Gastrocnemius medialis (tissue), 4 donors: ENCODE measurements at regions not wholly inside any gene's neighbourhood (a gene's known extent, or its start where the extent isn't known, plus 50 kb on each side); places are given as distances from the start of the nearest gene placed in this dataset.

ENCODE experiments used
- ATAC-seq, 2 donors: fragments of 150-250 bp; one replicate each; pipeline ENCODE4 v1.9.1; 2016
- DNase-seq, 2 donors: peaks; one replicate each; pipeline ENCODE4 v3.0.0-alpha.2; 2019
- H3K27ac ChIP-seq, 4 donors: fragments of 200-600 bp; sonication (generic); 1 replicate in 1 of 4; 2 replicates in 3 of 4; pipeline ENCODE4 v1.5.1; 2016 to 2018; ENCODE audit warnings: mild to moderate bottlenecking in 2 of 4, moderate library complexity in 1 of 4
- H3K27me3 ChIP-seq, 3 donors: fragments of 200-600 bp; sonication (generic) in 2 of 3; 1 replicate in 1 of 3; 2 replicates in 2 of 3; pipeline versions ENCODE4 v1.5.1 to v1.6.0; 2016 to 2019; ENCODE audit warnings: mild to moderate bottlenecking in 1 of 3, moderate library complexity in 1 of 3
- H3K36me3 ChIP-seq, 2 donors: fragments of 200-600 bp; sonication (generic) in 1 of 2; one replicate each; pipeline ENCODE4 v1.5.1; 2017 to 2018
- H3K4me1 ChIP-seq, 2 donors: fragments of 200-600 bp; sonication (generic) in 1 of 2; one replicate each; pipeline ENCODE4 v1.5.1; 2016 to 2017; ENCODE audit warnings: mild to moderate bottlenecking in 2 of 2
- H3K4me3 ChIP-seq, 4 donors: fragments of 200-600 bp; sonication (generic) in 3 of 4; 1 replicate in 1 of 4; 2 replicates in 3 of 4; pipeline ENCODE4 v1.5.1; 2016 to 2019; ENCODE audit warnings: mild to moderate bottlenecking in 2 of 4
- H3K9me3 ChIP-seq, 3 donors: fragments of 200-600 bp; sonication (generic) in 2 of 3; 1 replicate in 1 of 3; 2 replicates in 2 of 3; pipeline ENCODE4 v1.5.1; 2016 to 2019
- POLR2A ChIP-seq, 2 donors: fragments of 450-650 bp; IDR thresholded peaks; one replicate each; pipeline ENCODE4 v1.6.1; 2017; ENCODE audit warnings: antibody characterized with exemption in 2 of 2, mild to moderate bottlenecking in 2 of 2, moderate library complexity in 2 of 2
- in situ Hi-C, 4 donors: fragments of 200-750 bp; cut with MboI; loops; one replicate each; pipeline versions ENCODE4 v1.15.0 to v1.8.0; 2017; ENCODE audit warnings: low sequenced_read_pairs in 4 of 4
- intact Hi-C: fragments of 100-400 bp; cut with DNase I; formaldehyde crosslinking; loops from one replicate; pipeline ENCODE4 v1.15.1; 2023; ENCODE audit warnings: low total_unique reads
- TF ChIP-seq, protein P1 (sequence below), 5 experiments: fragments of 450-650 bp in 3 of 5; fragments of 200-600 bp in 2 of 5; sonication (generic) in 2 of 5; IDR thresholded peaks in 4 of 5; conservative IDR thresholded peaks in 1 of 5; 1 replicate in 4 of 5; 2 replicates in 1 of 5; pipeline ENCODE4 v1.5.1; 2016 to 2019; ENCODE audit warnings: antibody characterized with exemption in 5 of 5, mild to moderate bottlenecking in 3 of 5, moderate library complexity in 3 of 5

DNA sequence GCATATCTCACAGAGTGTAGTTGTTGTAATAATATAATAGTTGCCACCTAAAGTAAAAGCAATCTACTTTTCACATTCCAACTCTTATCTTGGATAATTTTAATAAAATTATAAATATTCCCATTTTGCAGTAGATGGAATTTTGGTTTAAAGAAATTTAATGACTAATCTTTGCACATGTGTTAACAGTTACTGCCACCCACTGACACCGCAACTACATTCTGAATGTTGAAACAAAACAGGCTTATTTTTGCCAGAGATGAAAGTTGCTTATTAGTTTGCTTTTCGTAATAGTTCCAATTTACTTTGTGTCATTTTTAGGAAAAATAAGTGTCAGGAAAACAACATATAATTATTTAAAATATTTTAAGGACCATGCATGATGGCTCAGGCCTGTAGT is 557.5 kb upstream of the PCDH15 start:
- in situ Hi-C loops (no loop called here), intact Hi-C loops (no loop called here)
- ATAC-seq (no peak), DNase-seq (no peak)
- Histone ChIP-seq H3K9me3 (no peaks in the 10 kb centered on the region), H3K27ac (no peak overlapping the region), H3K4me1 (no peaks in the 10 kb centered on the region), H3K27me3 (no peaks in the 10 kb centered on the region), H3K4me3 (no peak overlapping the region), H3K36me3 (no peaks in the 10 kb centered on the region)
- no peak for TF ChIP-seq POLR2A (IDR thresholded peaks at IDR 0.05)
- TF ChIP-seq, protein P1, sequence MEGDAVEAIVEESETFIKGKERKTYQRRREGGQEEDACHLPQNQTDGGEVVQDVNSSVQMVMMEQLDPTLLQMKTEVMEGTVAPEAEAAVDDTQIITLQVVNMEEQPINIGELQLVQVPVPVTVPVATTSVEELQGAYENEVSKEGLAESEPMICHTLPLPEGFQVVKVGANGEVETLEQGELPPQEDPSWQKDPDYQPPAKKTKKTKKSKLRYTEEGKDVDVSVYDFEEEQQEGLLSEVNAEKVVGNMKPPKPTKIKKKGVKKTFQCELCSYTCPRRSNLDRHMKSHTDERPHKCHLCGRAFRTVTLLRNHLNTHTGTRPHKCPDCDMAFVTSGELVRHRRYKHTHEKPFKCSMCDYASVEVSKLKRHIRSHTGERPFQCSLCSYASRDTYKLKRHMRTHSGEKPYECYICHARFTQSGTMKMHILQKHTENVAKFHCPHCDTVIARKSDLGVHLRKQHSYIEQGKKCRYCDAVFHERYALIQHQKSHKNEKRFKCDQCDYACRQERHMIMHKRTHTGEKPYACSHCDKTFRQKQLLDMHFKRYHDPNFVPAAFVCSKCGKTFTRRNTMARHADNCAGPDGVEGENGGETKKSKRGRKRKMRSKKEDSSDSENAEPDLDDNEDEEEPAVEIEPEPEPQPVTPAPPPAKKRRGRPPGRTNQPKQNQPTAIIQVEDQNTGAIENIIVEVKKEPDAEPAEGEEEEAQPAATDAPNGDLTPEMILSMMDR (IDR thresholded peaks at IDR 0.05 in 4 of 5, conservative IDR thresholded peaks at IDR 0.05 in 1 of 5) = no peak

GRCh38 chr10:55353414-55353813 is 552.4 kb upstream of the PCDH15 start:
- intact Hi-C loops = no loop called here
- no peak for DNase-seq
- no peaks in the 10 kb centered on the region for H3K9me3 ChIP-seq
- in situ Hi-C loops = no loop called here
- no peaks in the 10 kb centered on the region for H3K27me3 ChIP-seq
- TF ChIP-seq, protein P1 (IDR thresholded peaks at IDR 0.05 in 4 of 5, conservative IDR thresholded peaks at IDR 0.05 in 1 of 5) = no peak
- TF ChIP-seq POLR2A (IDR thresholded peaks at IDR 0.05) = no peak
- no peak overlapping the region for H3K4me3 ChIP-seq
- H3K4me1 ChIP-seq = no peaks in the 10 kb centered on the region
- no peak for ATAC-seq
- H3K27ac ChIP-seq = no peak overlapping the region
- no peaks in the 10 kb centered on the region for H3K36me3 ChIP-seq

DNA sequence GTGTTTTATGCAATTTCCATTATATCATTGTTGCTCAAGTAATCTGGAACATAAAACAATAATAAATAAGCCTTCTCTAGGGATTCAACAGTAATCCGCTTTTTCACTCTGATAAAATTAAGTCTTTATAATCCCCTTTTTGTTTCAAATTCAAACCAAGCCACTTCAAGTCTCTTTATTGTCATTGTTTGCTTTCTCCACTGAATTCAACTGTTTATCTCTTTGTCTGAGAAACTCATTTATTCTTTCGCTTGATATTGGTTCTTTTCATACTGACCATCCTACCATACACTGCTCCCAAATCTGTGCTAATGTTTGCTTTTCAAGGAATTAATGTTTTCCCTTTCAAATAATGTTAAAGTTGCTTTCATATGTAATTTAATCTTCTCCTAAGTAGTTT is 550.4 kb upstream of the PCDH15 start:
- DNase-seq (no peak), ATAC-seq (no peak)
- in situ Hi-C loops (no loop called here), intact Hi-C loops (no loop called here)
- Histone ChIP-seq H3K27me3 (no peaks in the 10 kb centered on the region), H3K4me1 (no peaks in the 10 kb centered on the region), H3K36me3 (no peaks in the 10 kb centered on the region), H3K27ac (no peak overlapping the region), H3K4me3 (no peak overlapping the region), H3K9me3 (no peaks in the 10 kb centered on the region)
- no peak for TF ChIP-seq POLR2A (IDR thresholded peaks at IDR 0.05)
- TF ChIP-seq, protein P1 (IDR thresholded peaks at IDR 0.05 in 4 of 5, conservative IDR thresholded peaks at IDR 0.05 in 1 of 5) = no peak

- DNase-seq (no peak), ATAC-seq (no peak)
- Histone ChIP-seq H3K4me1 (no peaks in the 10 kb centered on the region), H3K4me3 (no peak overlapping the region), H3K9me3 (no peaks in the 10 kb centered on the region), H3K27ac (no peak overlapping the region), H3K36me3 (no peaks in the 10 kb centered on the region), H3K27me3 (no peaks in the 10 kb centered on the region)
- intact Hi-C loops (no loop called here), in situ Hi-C loops (no loop called here)
- no peak for TF ChIP-seq POLR2A (IDR thresholded peaks at IDR 0.05)
- TF ChIP-seq, protein P1 (IDR thresholded peaks at IDR 0.05 in 4 of 5, conservative IDR thresholded peaks at IDR 0.05 in 1 of 5) = no peak
These were observed 547.5 kb upstream of the PCDH15 start for GRCh38 chr10:55348534-55348933.

DNA sequence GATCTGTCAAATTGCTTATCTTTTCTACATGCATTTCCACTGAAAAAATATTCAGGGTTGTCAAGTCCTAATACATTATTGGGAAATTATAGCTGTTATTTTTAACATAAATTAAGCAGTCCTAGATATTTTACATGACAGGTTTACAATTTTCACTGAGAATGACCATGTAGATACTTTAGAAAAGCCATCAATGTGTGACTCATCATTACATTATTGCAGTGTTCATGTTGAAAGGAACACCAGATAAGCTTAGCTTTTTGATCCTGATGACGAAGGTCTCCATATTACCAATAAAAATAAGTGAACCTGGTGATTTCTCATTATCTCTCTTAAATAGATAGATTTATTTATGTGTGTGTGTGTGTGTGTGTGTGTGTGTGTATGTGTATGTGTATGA is 529.5 kb upstream of the PCDH15 start:
- intact Hi-C loops (no loop called here), in situ Hi-C loops (no loop called here)
- DNase-seq (no peak), ATAC-seq (no peak)
- Histone ChIP-seq H3K4me1 (no peaks in the 10 kb centered on the region), H3K4me3 (no peak overlapping the region), H3K9me3 (no peaks in the 10 kb centered on the region), H3K27ac (no peak overlapping the region), H3K36me3 (no peaks in the 10 kb centered on the region), H3K27me3 (no peaks in the 10 kb centered on the region)
- TF ChIP-seq, protein P1 (IDR thresholded peaks at IDR 0.05 in 4 of 5, conservative IDR thresholded peaks at IDR 0.05 in 1 of 5) = no peak
- no peak for TF ChIP-seq POLR2A (IDR thresholded peaks at IDR 0.05)
